CD4-positive, alpha-beta T cell (primary cell): ENCODE measurements at regions not wholly inside any gene's neighbourhood (a gene's known extent, or its start where the extent isn't known, plus 50 kb on each side); places are given as distances from the start of the nearest gene placed in this dataset.

ENCODE experiments used
- ATAC-seq: fragments of 200-7000 bp; cut with Tn5 transposase; one replicate; pipeline ENCODE4 v1.10.0; 2022; ENCODE audit warnings: mild to moderate bottlenecking; ENCODE audit not compliant: poor library complexity
- CTCF ChIA-PET: fragments of 350-600 bp; sonication (Branson Sonifier 250); formaldehyde crosslinking; loops from one replicate; lab custom pipeline; 2021; ENCODE audit warnings: antibody characterized with exemption, inconsistent platforms; lab: Charles Lee
- POLR2A ChIA-PET: fragments of 350-600 bp; sonication (Branson Sonifier 250); formaldehyde crosslinking; loops from one replicate; lab custom pipeline; 2021; ENCODE audit warnings: antibody characterized with exemption, inconsistent platforms; lab: Charles Lee
- DNase-seq, 14 experiments: peaks; one replicate each; pipeline ENCODE4 v3.0.0-alpha.2; 2013 to 2020; ENCODE audit warnings: mixed read lengths in 2 of 14
- H3K27ac ChIP-seq, 2 donors: one replicate each; pipeline versions ENCODE4 v1.5.1 to v1.7.0; 2013; ENCODE audit warnings: low read length in 2 of 2, low read depth in 1 of 2, mild to moderate bottlenecking in 1 of 2
- H3K27me3 ChIP-seq, 2 experiments: 1 replicate in 1 of 2; 2 replicates in 1 of 2; pipeline versions ENCODE4 v1.6.1 to v1.7.0; 2013; ENCODE audit warnings: low read length in 2 of 2, control low read depth in 1 of 2, mild to moderate bottlenecking in 1 of 2, moderate library complexity in 1 of 2; ENCODE audit not compliant: insufficient read depth in 2 of 2, control insufficient read depth in 1 of 2
- H3K36me3 ChIP-seq: one replicate; pipeline ENCODE4 v1.6.1; 2013; ENCODE audit warnings: low read length, control low read depth; ENCODE audit not compliant: insufficient read depth
- H3K4me1 ChIP-seq: one replicate; pipeline ENCODE4 v1.6.1; 2013; ENCODE audit warnings: low read length, control low read depth; ENCODE audit not compliant: insufficient read depth
- H3K4me3 ChIP-seq: one replicate; pipeline ENCODE4 v1.5.1; 2013; ENCODE audit warnings: mild to moderate bottlenecking, low read length, moderate library complexity
- H3K9me3 ChIP-seq, 2 experiments: 1 replicate in 1 of 2; 2 replicates in 1 of 2; pipeline versions ENCODE4 v1.6.1 to v1.7.0; 2013; ENCODE audit warnings: low read length in 2 of 2, mild to moderate bottlenecking in 2 of 2, control low read depth in 1 of 2, moderate library complexity in 1 of 2; ENCODE audit not compliant: control insufficient read depth in 1 of 2, insufficient read depth in 1 of 2
- H3K27ac Mint-ChIP-seq: one replicate; pipeline ENCODE4 v1.8.0; 2020; ENCODE audit warnings: mixed read lengths
- H3K27me3 Mint-ChIP-seq: one replicate; pipeline ENCODE4 v1.8.0; 2021; ENCODE audit warnings: mixed read lengths
- H3K36me3 Mint-ChIP-seq: one replicate; pipeline ENCODE4 v1.8.0; 2021; ENCODE audit warnings: low read depth, mixed read lengths
- H3K4me1 Mint-ChIP-seq: one replicate; pipeline ENCODE4 v1.8.0; 2021; ENCODE audit warnings: low read depth, mixed read lengths
- H3K4me3 Mint-ChIP-seq: one replicate; pipeline ENCODE4 v1.8.0; 2020; ENCODE audit warnings: mild to moderate bottlenecking, mixed read lengths
- H3K9me3 Mint-ChIP-seq: one replicate; pipeline ENCODE4 v1.8.0; 2020; ENCODE audit warnings: mixed read lengths
- intact Hi-C, 2 experiments: fragments of 100-400 bp; cut with DNase I in 1 of 2; cut with micrococcal nuclease in 1 of 2; formaldehyde crosslinking; loops; one replicate each; pipeline versions ENCODE4 v1.15.1 to v1.9.0; 2023 to 2025; cut with DNase I, micrococcal nuclease
- TF ChIP-seq, protein P1 (sequence below): fragments of 200-600 bp; IDR thresholded peaks from one replicate; pipeline ENCODE4 v1.8.0; 2022; ENCODE audit warnings: antibody characterized with exemption, mild to moderate bottlenecking

DNA sequence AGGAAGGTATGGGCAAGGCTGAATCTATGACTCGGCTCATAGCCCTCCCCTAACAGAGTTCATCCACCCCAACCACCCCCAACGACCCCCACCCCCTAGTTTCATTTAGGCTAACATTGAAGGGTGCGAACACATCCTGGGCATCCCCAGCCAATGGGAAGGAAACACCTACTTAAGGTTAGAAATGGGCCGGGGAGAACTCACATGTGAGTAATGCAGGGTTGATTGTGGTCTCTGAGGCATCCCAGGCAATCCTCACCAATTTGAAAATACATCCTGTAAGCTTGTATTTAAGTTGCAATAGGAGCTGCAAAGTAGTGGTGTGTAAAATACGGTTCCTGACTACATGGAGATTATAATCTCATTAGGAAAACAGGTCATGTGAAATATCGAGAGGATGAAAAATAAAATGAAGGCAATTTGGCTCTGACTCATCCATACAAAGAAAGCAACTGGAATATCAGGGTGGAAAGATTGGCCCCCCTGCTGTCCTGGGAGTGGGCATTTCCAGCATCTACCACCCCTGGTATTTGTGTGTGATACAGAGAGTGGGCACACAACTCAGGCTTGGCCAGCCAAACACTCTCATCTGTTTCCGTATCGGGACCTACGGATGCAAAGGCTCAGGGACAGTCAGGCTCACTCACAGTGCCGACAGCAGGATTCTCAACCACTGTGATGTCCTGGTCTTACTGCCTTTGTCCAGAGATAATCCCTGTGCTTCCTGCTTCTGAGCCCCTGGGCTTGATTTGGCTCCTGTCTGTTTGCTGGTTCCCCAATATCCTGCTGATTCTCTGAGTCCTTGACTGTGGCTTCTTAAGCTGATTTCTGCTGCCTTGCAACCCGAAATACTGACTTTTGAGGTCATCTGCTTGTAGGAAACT is 90.0 kb upstream of the NCKAP5 start:
- CTCF ChIA-PET, result no interaction called here
- Mint-ChIP-seq H3K4me1 (no peaks in the 10 kb centered on the region), H3K9me3 (peaks cover 2% of the 10 kb centered on the region), H3K27me3 (no peaks in the 10 kb centered on the region), H3K36me3 (no peaks in the 10 kb centered on the region), H3K27ac (no peak overlapping the region), H3K4me3 (no peak overlapping the region)
- POLR2A ChIA-PET, result no interaction called here
- DNase-seq, result no peak
- Histone ChIP-seq H3K4me1 (no peaks in the 10 kb centered on the region), H3K27me3 (no peaks in the 10 kb centered on the region), H3K4me3 (no peak overlapping the region), H3K36me3 (no peaks in the 10 kb centered on the region), H3K27ac (no peak overlapping the region), H3K9me3 (no peaks in the 10 kb centered on the region)
- ATAC-seq, result no peak
- TF ChIP-seq, protein P1, sequence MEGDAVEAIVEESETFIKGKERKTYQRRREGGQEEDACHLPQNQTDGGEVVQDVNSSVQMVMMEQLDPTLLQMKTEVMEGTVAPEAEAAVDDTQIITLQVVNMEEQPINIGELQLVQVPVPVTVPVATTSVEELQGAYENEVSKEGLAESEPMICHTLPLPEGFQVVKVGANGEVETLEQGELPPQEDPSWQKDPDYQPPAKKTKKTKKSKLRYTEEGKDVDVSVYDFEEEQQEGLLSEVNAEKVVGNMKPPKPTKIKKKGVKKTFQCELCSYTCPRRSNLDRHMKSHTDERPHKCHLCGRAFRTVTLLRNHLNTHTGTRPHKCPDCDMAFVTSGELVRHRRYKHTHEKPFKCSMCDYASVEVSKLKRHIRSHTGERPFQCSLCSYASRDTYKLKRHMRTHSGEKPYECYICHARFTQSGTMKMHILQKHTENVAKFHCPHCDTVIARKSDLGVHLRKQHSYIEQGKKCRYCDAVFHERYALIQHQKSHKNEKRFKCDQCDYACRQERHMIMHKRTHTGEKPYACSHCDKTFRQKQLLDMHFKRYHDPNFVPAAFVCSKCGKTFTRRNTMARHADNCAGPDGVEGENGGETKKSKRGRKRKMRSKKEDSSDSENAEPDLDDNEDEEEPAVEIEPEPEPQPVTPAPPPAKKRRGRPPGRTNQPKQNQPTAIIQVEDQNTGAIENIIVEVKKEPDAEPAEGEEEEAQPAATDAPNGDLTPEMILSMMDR, result no peak
- intact Hi-C loops, result no loop called here

DNA sequence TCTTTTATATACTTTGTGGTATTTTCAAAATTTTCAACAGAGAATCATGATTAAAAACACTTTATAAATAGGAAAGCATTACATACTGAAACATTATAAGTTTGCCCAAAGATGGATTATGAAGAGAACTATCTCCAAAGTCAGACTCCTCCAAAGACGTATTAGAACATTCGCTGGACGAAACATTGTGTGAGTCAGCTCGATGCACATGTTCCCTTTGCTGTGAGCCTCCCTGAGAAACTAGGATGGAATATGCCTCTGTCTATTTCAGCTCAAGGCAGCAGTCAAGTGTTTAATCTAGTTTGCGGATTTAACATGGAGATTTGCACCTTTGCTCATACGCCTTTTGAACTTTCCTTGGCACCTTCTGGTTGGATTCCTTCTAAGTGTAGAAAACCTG is 92.2 kb upstream of the NCKAP5 start:
- no peaks in the 10 kb centered on the region for H3K4me1 ChIP-seq
- no peak for DNase-seq
- TF ChIP-seq, protein P1, result no peak
- no peaks in the 10 kb centered on the region for H3K27me3 ChIP-seq
- H3K36me3 ChIP-seq, result no peaks in the 10 kb centered on the region
- H3K4me1 Mint-ChIP-seq, result no peaks in the 10 kb centered on the region
- H3K9me3 Mint-ChIP-seq, result peaks cover 5% of the 10 kb centered on the region
- H3K27ac ChIP-seq, result no peak overlapping the region
- ChIA-PET CTCF (no interaction called here), POLR2A (no interaction called here)
- intact Hi-C loops, result no loop called here
- H3K4me3 ChIP-seq, result no peak overlapping the region
- no peak overlapping the region for H3K4me3 Mint-ChIP-seq
- H3K27ac Mint-ChIP-seq, result no peak overlapping the region
- no peak for ATAC-seq
- H3K27me3 Mint-ChIP-seq, result no peaks in the 10 kb centered on the region
- H3K36me3 Mint-ChIP-seq, result no peaks in the 10 kb centered on the region
- H3K9me3 ChIP-seq, result no peaks in the 10 kb centered on the region

DNA sequence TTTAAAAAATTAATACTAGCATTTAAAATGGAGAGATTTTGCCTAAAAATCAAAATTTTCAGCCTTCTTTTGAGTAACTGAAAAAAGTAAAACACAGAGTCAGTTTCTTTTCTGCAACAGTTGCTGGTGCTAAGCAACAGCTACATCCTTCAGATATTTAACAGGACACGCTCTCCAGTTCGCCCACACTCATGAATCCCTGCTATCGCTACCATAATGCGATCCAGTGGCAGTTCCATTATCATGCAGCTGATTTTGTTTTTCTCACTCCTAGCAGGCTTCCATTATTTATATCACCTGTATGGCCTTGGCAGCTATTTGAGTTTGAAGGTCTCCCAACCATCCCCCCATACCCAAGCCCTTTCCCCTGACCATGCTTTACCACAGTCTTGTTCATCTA is 93.1 kb upstream of the NCKAP5 start:
- no peaks in the 10 kb centered on the region for H3K36me3 Mint-ChIP-seq
- Histone ChIP-seq H3K4me1 (no peaks in the 10 kb centered on the region), H3K4me3 (no peak overlapping the region), H3K36me3 (no peaks in the 10 kb centered on the region), H3K9me3 (no peaks in the 10 kb centered on the region), H3K27me3 (no peaks in the 10 kb centered on the region), H3K27ac (no peak overlapping the region)
- DNase-seq (no peak), ATAC-seq (no peak)
- H3K4me3 Mint-ChIP-seq, result no peak overlapping the region
- H3K4me1 Mint-ChIP-seq, result no peaks in the 10 kb centered on the region
- TF ChIP-seq, protein P1, result no peak
- H3K9me3 Mint-ChIP-seq, result peaks cover 5% of the 10 kb centered on the region
- CTCF ChIA-PET, result no interaction called here
- no peaks in the 10 kb centered on the region for H3K27me3 Mint-ChIP-seq
- intact Hi-C loops, result no loop called here
- POLR2A ChIA-PET, result no interaction called here
- no peak overlapping the region for H3K27ac Mint-ChIP-seq
